ENCODE measurements at regions not wholly inside any gene's neighbourhood (a gene's known extent, or its start where the extent isn't known, plus 50 kb on each side); places are given as distances from the start of the nearest gene placed in this dataset.

GRCh38 chr15:87263871-87264270 is 992.7 kb downstream of the NTRK3 start:
- no peaks in the 10 kb centered on the region for H3K4me1 ChIP-seq
- H3K36me3 ChIP-seq, result no peaks in the 10 kb centered on the region
- H3K4me3 ChIP-seq (ENCODE audit: low read depth, low read length), result no peak overlapping the region
- TF ChIP-seq, protein P1, sequence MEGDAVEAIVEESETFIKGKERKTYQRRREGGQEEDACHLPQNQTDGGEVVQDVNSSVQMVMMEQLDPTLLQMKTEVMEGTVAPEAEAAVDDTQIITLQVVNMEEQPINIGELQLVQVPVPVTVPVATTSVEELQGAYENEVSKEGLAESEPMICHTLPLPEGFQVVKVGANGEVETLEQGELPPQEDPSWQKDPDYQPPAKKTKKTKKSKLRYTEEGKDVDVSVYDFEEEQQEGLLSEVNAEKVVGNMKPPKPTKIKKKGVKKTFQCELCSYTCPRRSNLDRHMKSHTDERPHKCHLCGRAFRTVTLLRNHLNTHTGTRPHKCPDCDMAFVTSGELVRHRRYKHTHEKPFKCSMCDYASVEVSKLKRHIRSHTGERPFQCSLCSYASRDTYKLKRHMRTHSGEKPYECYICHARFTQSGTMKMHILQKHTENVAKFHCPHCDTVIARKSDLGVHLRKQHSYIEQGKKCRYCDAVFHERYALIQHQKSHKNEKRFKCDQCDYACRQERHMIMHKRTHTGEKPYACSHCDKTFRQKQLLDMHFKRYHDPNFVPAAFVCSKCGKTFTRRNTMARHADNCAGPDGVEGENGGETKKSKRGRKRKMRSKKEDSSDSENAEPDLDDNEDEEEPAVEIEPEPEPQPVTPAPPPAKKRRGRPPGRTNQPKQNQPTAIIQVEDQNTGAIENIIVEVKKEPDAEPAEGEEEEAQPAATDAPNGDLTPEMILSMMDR (IDR thresholded peaks at IDR 0.05; ENCODE audit: low read depth, low read length), result no peak
- DNase-seq, result no peak
- H3K9me3 ChIP-seq, result no peaks in the 10 kb centered on the region
- H3K27me3 ChIP-seq, result no peaks in the 10 kb centered on the region

DNA sequence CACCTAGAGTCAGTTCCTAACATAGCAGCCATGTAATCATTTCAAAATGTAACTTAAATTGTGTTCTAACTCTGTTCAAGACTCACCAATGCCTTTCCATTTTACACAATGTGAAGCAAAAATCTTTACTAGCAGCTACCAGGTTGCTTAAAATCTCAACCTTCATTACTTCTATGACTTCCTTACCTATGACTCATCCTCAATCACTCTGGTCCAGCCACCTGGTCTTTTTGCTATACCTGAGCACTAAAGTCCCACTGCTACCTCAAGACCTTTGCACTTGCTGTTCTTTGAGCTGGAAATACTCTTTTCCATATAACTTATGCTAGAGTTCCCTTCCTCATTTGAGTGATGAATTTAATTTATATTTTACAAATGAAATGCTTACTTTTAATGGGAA is 993.2 kb downstream of the NTRK3 start:
- H3K4me3 ChIP-seq (ENCODE audit: low read depth, low read length), result no peak overlapping the region
- DNase-seq, result no peak
- H3K36me3 ChIP-seq, result no peaks in the 10 kb centered on the region
- H3K9me3 ChIP-seq, result no peaks in the 10 kb centered on the region
- no peaks in the 10 kb centered on the region for H3K27me3 ChIP-seq
- TF ChIP-seq, protein P1 (IDR thresholded peaks at IDR 0.05; ENCODE audit: low read depth, low read length), result no peak
- no peaks in the 10 kb centered on the region for H3K4me1 ChIP-seq

GRCh38 chr15:87245592-87245991 is 1010.9 kb downstream of the NTRK3 start:
- Histone ChIP-seq H3K9me3 (no peaks in the 10 kb centered on the region), H3K36me3 (no peaks in the 10 kb centered on the region), H3K27me3 (no peaks in the 10 kb centered on the region), H3K4me1 (peaks cover 4% of the 10 kb centered on the region; the same call in 1 of the 2 replicates), H3K4me3 (ENCODE audit: low read depth, low read length) (no peak overlapping the region)
- DNase-seq, result no peak
- TF ChIP-seq, protein P1 (IDR thresholded peaks at IDR 0.05; ENCODE audit: low read depth, low read length), result no peak

GRCh38 chr15:87243474-87243873 is 1013.1 kb downstream of the NTRK3 start:
- Histone ChIP-seq H3K4me3 (ENCODE audit: low read depth, low read length) (no peak overlapping the region), H3K27me3 (no peaks in the 10 kb centered on the region), H3K36me3 (no peaks in the 10 kb centered on the region), H3K9me3 (no peaks in the 10 kb centered on the region), H3K4me1 (peaks cover 4% of the 10 kb centered on the region; the same call in 1 of the 2 replicates)
- no peak for DNase-seq
- TF ChIP-seq, protein P1 (IDR thresholded peaks at IDR 0.05; ENCODE audit: low read depth, low read length), result no peak

- H3K4me3 ChIP-seq (ENCODE audit: low read depth, low read length), result no peak overlapping the region
- no peaks in the 10 kb centered on the region for H3K36me3 ChIP-seq
- H3K27me3 ChIP-seq, result no peaks in the 10 kb centered on the region
- no peaks in the 10 kb centered on the region for H3K9me3 ChIP-seq
- TF ChIP-seq, protein P1 (IDR thresholded peaks at IDR 0.05; ENCODE audit: low read depth, low read length), result no peak
- no peaks in the 10 kb centered on the region for H3K4me1 ChIP-seq
- no peak for DNase-seq
Measured at GRCh38 chr15:87239582-87240230, 1016.8 kb downstream of the NTRK3 start.

- no peaks in the 10 kb centered on the region for H3K27me3 ChIP-seq
- no peak overlapping the region for H3K4me3 ChIP-seq (ENCODE audit: low read depth, low read length)
- H3K36me3 ChIP-seq, result no peaks in the 10 kb centered on the region
- H3K9me3 ChIP-seq, result no peaks in the 10 kb centered on the region
- TF ChIP-seq, protein P1 (IDR thresholded peaks at IDR 0.05; ENCODE audit: low read depth, low read length), result no peak
- H3K4me1 ChIP-seq, result no peaks in the 10 kb centered on the region
- no peak for DNase-seq
Measured at GRCh38 chr15:87238451-87239068, 1018.0 kb downstream of the NTRK3 start.

Measured in BE2C (cell line).